K562 (cell line): ENCODE measurements at regions not wholly inside any gene's neighbourhood (a gene's known extent, or its start where the extent isn't known, plus 50 kb on each side); places are given as distances from the start of the nearest gene placed in this dataset.

Experiments
- ATAC-seq: fragments of 200-7000 bp; cut with Tn5 transposase; 3 replicates; pipeline ENCODE4 v1.9.1; 2020; ENCODE audit warnings: moderate library complexity
- BruUV-seq: library from RNA; stranded (reverse); fragments of 400-500 nt; replicated peaks from 2 replicates; lab custom pipeline; 2021; lab: Mats Ljungman, UMichigan
- CTCF ChIA-PET: fragments of 300-600 bp; formaldehyde crosslinking; extraction: SDS; loops from one replicate; lab custom pipeline; 2021; ENCODE audit warnings: low intra/inter-chr PET ratio; lab: Yijun Ruan, JAX
- POLR2A ChIA-PET: fragments of 300-600, 350-650 bp; sonication (Branson Sonifier 250); formaldehyde crosslinking; extraction: SDS; loops from one replicate; lab custom pipeline; 2021; ENCODE audit warnings: antibody characterized with exemption, inconsistent platforms; lab: Yijun Ruan, JAX
- DNase-seq, 4 experiments: peaks; one replicate each; pipeline versions ENCODE4 v3.0.0 to v3.0.0-alpha.2; 2011 to 2018; ENCODE audit warnings: low spot score in 3 of 4, mixed read lengths in 3 of 4; ENCODE audit errors: extremely low read depth in 1 of 4
- FAIRE-seq: peaks from 2 replicates; lab custom pipeline; 2011; peaks lifted over from hg19 to GRCh38; lab: Jason Lieb, UNC
- H2AFZ ChIP-seq: 2 replicates; pipeline ENCODE4 v1.6.0; 2011; ENCODE audit warnings: low read depth, low read length, control low read depth, inconsistent platforms
- H3K27ac ChIP-seq: fragments of 200-600 bp; 3 replicates; pipeline ENCODE4 v1.8.0; 2011; ENCODE audit warnings: low read depth, mild to moderate bottlenecking, control low read depth, inconsistent platforms, low read length, moderate library complexity, mixed read lengths; ENCODE audit errors: extremely low read depth
- H3K27me3 ChIP-seq, 2 experiments: fragments of 300-600 bp in 1 of 2; 2 replicates in 1 of 2; 3 replicates in 1 of 2; pipeline versions ENCODE4 v1.6.0 to v1.8.0; 2011; ENCODE audit warnings: inconsistent platforms in 2 of 2, low read length in 2 of 2, mild to moderate bottlenecking in 1 of 2, mixed read lengths in 1 of 2, moderate library complexity in 1 of 2; ENCODE audit not compliant: control insufficient read depth in 2 of 2, insufficient read depth in 2 of 2
- H3K36me3 ChIP-seq: fragments of 300-600 bp; 3 replicates; pipeline ENCODE4 v1.8.0; 2011; ENCODE audit warnings: mild to moderate bottlenecking, low read length, inconsistent platforms; ENCODE audit not compliant: control insufficient read depth, insufficient read depth
- H3K4me1 ChIP-seq, 2 experiments: fragments of 200-600 bp in 1 of 2; replicated peaks in 1 of 2; 2 replicates in 1 of 2; 3 replicates in 1 of 2; pipeline versions ENCODE4 v1.5.1 to v1.8.0; 2011; ENCODE audit warnings: inconsistent platforms in 2 of 2, low read length in 2 of 2, mild to moderate bottlenecking in 1 of 2, mixed read lengths in 1 of 2, moderate library complexity in 1 of 2; ENCODE audit not compliant: control insufficient read depth in 2 of 2, insufficient read depth in 2 of 2
- H3K4me2 ChIP-seq: 2 replicates; pipeline ENCODE4 v1.6.1; 2011; ENCODE audit warnings: low read length, control low read depth, inconsistent platforms, mixed read lengths; ENCODE audit not compliant: insufficient read depth
- H3K4me3 ChIP-seq: fragments of 200-600 bp; sonication (generic), shearing (Covaris generic); 2 replicates; pipeline ENCODE4 v1.5.1; 2016; ENCODE audit warnings: control low read depth, inconsistent platforms
- H3K79me2 ChIP-seq: fragments of 200-600 bp; 3 replicates; pipeline ENCODE4 v1.8.0; 2011; ENCODE audit warnings: low read length, inconsistent platforms; ENCODE audit not compliant: control insufficient read depth, insufficient read depth
- H3K9ac ChIP-seq, 2 experiments: 2 replicates each; pipeline versions ENCODE4 v1.6.0 to v1.6.1; 2011; ENCODE audit warnings: low read depth in 2 of 2, low read length in 2 of 2, control low read depth in 1 of 2, inconsistent platforms in 1 of 2, mild to moderate bottlenecking in 1 of 2, mixed read lengths in 1 of 2; ENCODE audit not compliant: insufficient read depth in 1 of 2
- H3K9me1 ChIP-seq: one replicate; pipeline ENCODE4 v1.6.0; 2011; ENCODE audit warnings: inconsistent platforms, mild to moderate bottlenecking, low read length, moderate library complexity; ENCODE audit not compliant: control insufficient read depth, insufficient read depth
- H3K9me3 ChIP-seq: replicated peaks from 2 replicates; pipeline ENCODE4 v1.5.1; 2011; ENCODE audit warnings: low read depth, low read length, inconsistent platforms; ENCODE audit not compliant: control insufficient read depth, insufficient read depth
- H4K20me1 ChIP-seq: replicated peaks from 2 replicates; pipeline ENCODE4 v1.6.1; 2011; ENCODE audit warnings: low read length, inconsistent platforms, mixed read lengths; ENCODE audit not compliant: control insufficient read depth, insufficient read depth
- DNMT1 ChIP-seq: fragments of 450-650 bp; IDR thresholded peaks from 2 replicates; pipeline ENCODE4 v1.6.1; 2016; ENCODE audit warnings: antibody characterized with exemption, mild to moderate bottlenecking
- IFI16 ChIP-seq: fragments of 250-450 bp; sonication (Bioruptor Pico); IDR thresholded peaks from 2 replicates; pipeline ENCODE4 v2.1.2; 2022; ENCODE audit warnings: mild to moderate bottlenecking, inconsistent platforms
- KAT2B ChIP-seq: IDR thresholded peaks from one replicate; pipeline ENCODE4 v1.6.1; 2012; ENCODE audit warnings: low read depth, mild to moderate bottlenecking, control low read depth, inconsistent platforms, low read length, moderate library complexity
- MBD1 ChIP-seq: fragments of 250-450 bp; sonication (Bioruptor Pico); IDR thresholded peaks from 2 replicates; pipeline ENCODE4 v1.8.0; 2022; ENCODE audit warnings: inconsistent platforms
- MIER1 ChIP-seq: fragments of 450-650 bp; IDR thresholded peaks from 2 replicates; pipeline ENCODE4 v1.6.1; 2016; ENCODE audit warnings: antibody characterized with exemption, mild to moderate bottlenecking, low read depth
- NCOA6 ChIP-seq: fragments of 450-650 bp; IDR thresholded peaks from 2 replicates; pipeline ENCODE4 v1.6.1; 2017; ENCODE audit warnings: mild to moderate bottlenecking
- RBM22 ChIP-seq: fragments of 200-400 bp; formaldehyde crosslinking; IDR thresholded peaks from 2 replicates; pipeline ENCODE4 v1.6.1; 2018; ENCODE audit warnings: low read length, low read depth; ENCODE audit not compliant: poor library complexity, severe bottlenecking
- SNRNP70 ChIP-seq: fragments of 200-400 bp; formaldehyde crosslinking; optimal IDR thresholded peaks from 2 replicates; pipeline ENCODE3; 2017; ENCODE audit warnings: low read depth, low read length
- SRSF3 ChIP-seq: fragments of 200-400 bp; formaldehyde crosslinking; IDR thresholded peaks from 2 replicates; pipeline ENCODE4 v1.6.1; 2016; ENCODE audit warnings: mild to moderate bottlenecking, low read length, moderate library complexity; ENCODE audit not compliant: insufficient read depth
- THAP7 ChIP-seq: fragments of 250-450 bp; sonication (Bioruptor Pico); IDR thresholded peaks from 2 replicates; pipeline ENCODE4 v1.5.0; 2021
- ZFPM2 ChIP-seq: fragments of 250-450 bp; sonication (Bioruptor Pico); IDR thresholded peaks from 2 replicates; pipeline ENCODE4 v1.5.1; 2022; ENCODE audit warnings: mild to moderate bottlenecking
- ZNF263 ChIP-seq: sonication (generic); formaldehyde crosslinking; IDR thresholded peaks from 2 replicates; pipeline ENCODE4 v1.8.0; 2022; ENCODE audit warnings: mild to moderate bottlenecking, missing genetic modification reagents, borderline replicate concordance
- ZNF589 ChIP-seq: fragments of 200-800 bp; sonication (Bioruptor generic); IDR thresholded peaks from 2 replicates; pipeline ENCODE4 v1.6.1; 2016; ENCODE audit warnings: low read depth, missing genetic modification characterization, missing compliant biosample characterization
- WGBS: fragments of 100-300 bp; shearing (Covaris generic); methylation state at CpG from one replicate; pipeline ENCODE4 v1.1.6; 2016; ENCODE audit warnings: low coverage, mixed read lengths; ENCODE audit not compliant: insufficient coverage; ENCODE audit errors: missing lambda C conversion rate; 5-methylcytosine and 5-hydroxymethylcytosine counted together
- in situ Hi-C: fragments of 300-500 bp; cut with MboI; formaldehyde crosslinking; loops from 4 replicates; pipeline ENCODE4 v1.15.0; 2018; ENCODE audit warnings: inconsistent platforms, mixed read lengths
- intact Hi-C: fragments of 100-400 bp; cut with micrococcal nuclease; formaldehyde crosslinking; loops from 2 replicates; pipeline ENCODE4 v1.14.2; 2022
- TF ChIP-seq, protein P1 (sequence below), 2 experiments: IDR thresholded peaks in 1 of 2; conservative IDR thresholded peaks in 1 of 2; 2 replicates each; pipeline ENCODE4 v1.6.1; 2016; ENCODE audit warnings: low read depth in 2 of 2, mild to moderate bottlenecking in 1 of 2, missing compliant biosample characterization in 1 of 2, missing genetic modification characterization in 1 of 2, moderate library complexity in 1 of 2
- TF ChIP-seq, protein P2 (sequence below): fragments of 200-800 bp; sonication (Bioruptor generic); IDR thresholded peaks from 2 replicates; pipeline ENCODE4 v1.6.1; 2017; ENCODE audit warnings: missing genetic modification characterization, missing compliant biosample characterization

DNA sequence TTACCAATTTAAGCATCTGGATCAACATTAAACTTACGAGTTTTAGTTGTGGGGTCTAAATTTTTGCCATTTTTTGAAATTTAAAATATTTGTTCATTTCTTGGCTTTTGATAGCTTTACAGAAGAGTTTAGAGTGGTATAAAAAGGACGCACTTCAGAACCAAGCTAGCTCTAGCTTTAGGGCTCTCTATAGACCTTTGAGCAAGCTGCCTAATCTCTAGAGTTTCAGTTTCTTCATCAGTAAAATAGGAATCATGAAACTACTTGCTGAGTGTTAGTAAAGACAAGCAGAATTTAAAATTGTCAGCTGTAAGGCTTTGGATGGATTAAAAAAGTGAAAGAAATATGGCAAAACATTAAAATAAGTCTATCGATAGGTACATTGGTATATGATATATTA lies 266.5 kb downstream of the IPMK start:
- H3K79me2 ChIP-seq = no peaks in the 10 kb centered on the region
- ChIA-PET CTCF (no interaction called here), POLR2A (no interaction called here)
- H3K9me3 ChIP-seq = no peaks in the 10 kb centered on the region
- no peak overlapping the region for H3K4me3 ChIP-seq
- no peaks in the 10 kb centered on the region for H3K36me3 ChIP-seq
- no peak for TF ChIP-seq SNRNP70
- no peak for TF ChIP-seq SRSF3
- no peak for TF ChIP-seq DNMT1
- TF ChIP-seq, protein P1, sequence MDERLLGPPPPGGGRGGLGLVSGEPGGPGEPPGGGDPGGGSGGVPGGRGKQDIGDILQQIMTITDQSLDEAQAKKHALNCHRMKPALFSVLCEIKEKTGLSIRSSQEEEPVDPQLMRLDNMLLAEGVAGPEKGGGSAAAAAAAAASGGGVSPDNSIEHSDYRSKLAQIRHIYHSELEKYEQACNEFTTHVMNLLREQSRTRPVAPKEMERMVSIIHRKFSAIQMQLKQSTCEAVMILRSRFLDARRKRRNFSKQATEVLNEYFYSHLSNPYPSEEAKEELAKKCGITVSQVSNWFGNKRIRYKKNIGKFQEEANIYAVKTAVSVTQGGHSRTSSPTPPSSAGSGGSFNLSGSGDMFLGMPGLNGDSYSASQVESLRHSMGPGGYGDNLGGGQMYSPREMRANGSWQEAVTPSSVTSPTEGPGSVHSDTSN (CRISPR knock-in tag; IDR thresholded peaks at IDR 0.05; ENCODE audit: low read depth) = no peak
- TF ChIP-seq, protein P1 (tag; conservative IDR thresholded peaks at IDR 0.05; ENCODE audit: low read depth) = no peak
- TF ChIP-seq ZFPM2 (CRISPR knock-in tag) = no peak
- no peak for TF ChIP-seq NCOA6
- TF ChIP-seq MIER1 = no peak
- no peak for TF ChIP-seq MBD1 (CRISPR knock-in tag)
- TF ChIP-seq, protein P2, sequence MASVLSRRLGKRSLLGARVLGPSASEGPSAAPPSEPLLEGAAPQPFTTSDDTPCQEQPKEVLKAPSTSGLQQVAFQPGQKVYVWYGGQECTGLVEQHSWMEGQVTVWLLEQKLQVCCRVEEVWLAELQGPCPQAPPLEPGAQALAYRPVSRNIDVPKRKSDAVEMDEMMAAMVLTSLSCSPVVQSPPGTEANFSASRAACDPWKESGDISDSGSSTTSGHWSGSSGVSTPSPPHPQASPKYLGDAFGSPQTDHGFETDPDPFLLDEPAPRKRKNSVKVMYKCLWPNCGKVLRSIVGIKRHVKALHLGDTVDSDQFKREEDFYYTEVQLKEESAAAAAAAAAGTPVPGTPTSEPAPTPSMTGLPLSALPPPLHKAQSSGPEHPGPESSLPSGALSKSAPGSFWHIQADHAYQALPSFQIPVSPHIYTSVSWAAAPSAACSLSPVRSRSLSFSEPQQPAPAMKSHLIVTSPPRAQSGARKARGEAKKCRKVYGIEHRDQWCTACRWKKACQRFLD = no peak
- TF ChIP-seq KAT2B = no peak
- TF ChIP-seq IFI16 = no peak
- no peak for TF ChIP-seq THAP7 (CRISPR knock-in tag)
- TF ChIP-seq RBM22 = no peak
- no peak for TF ChIP-seq ZNF589
- TF ChIP-seq ZNF263 = no peak
- in situ Hi-C loops (no loop called here), intact Hi-C loops (no loop called here)
- FAIRE-seq (no peak), DNase-seq (no peak), ATAC-seq (no peak)
- no TSS peak for BruUV-seq
- no peak overlapping the region for H2AFZ ChIP-seq
- H3K4me1 ChIP-seq = no peaks in the 10 kb centered on the region
- no peak overlapping the region for H3K9ac ChIP-seq
- no peak overlapping the region for H3K4me2 ChIP-seq
- no peaks in the 10 kb centered on the region for H3K9me1 ChIP-seq
- H4K20me1 ChIP-seq = no peaks in the 10 kb centered on the region
- no peaks in the 10 kb centered on the region for H3K27me3 ChIP-seq
- no peak overlapping the region for H3K27ac ChIP-seq
- WGBS = 2% methylated on average over 3 of the region's 3 CpGs
